ENCODE measurements at regions not wholly inside any gene's neighbourhood (a gene's known extent, or its start where the extent isn't known, plus 50 kb on each side); places are given as distances from the start of the nearest gene placed in this dataset.
A peak's percentile ranks its signal among the peaks of the same experiment; 100 is the strongest.

DNA sequence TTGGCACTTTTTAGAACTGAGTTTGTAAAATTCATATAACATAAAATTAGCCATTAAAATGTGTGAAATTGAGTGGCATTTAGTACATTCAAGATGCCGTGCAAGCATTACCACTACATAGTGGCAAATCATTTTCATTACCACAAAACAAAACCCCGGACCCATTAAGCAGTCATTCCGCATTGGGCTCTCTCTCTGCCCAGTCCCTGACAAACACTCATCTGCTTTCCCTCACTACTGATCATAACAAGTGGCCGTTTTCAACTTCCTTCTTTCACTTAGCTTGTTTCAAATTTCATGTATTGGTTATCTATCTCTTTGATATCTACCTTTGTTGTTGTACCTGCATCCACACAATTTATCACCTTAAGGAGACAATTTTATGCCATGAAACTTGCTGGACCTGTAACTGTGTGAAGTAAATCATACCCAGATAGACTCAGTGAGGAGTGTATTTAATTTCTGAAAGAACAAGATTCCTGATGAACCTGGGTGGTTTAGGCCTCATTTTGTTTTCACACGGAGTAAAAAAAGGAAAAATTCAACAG, 202.1 kb downstream of the OR13H1 start:
- TF ChIP-seq PHF8 (IDR thresholded peaks at IDR 0.05; ENCODE audit: borderline replicate concordance, low read depth) (no peak), GATA3 (IDR thresholded peaks at IDR 0.05; ENCODE audit: borderline replicate concordance) (no peak), TFCP2L1 (CRISPR knock-in tag; IDR thresholded peaks at IDR 0.05) (no peak), ZC3H11A (IDR thresholded peaks at IDR 0.05) (no peak), NPAS2 (CRISPR knock-in tag; IDR thresholded peaks at IDR 0.05; ENCODE audit: borderline replicate concordance) (no peak), CEBPB (IDR thresholded peaks at IDR 0.05) (no peak), JUNB (IDR thresholded peaks at IDR 0.05) (no peak), CBX8 (IDR thresholded peaks at IDR 0.05) (no peak), FOSB (CRISPR knock-in tag; IDR thresholded peaks at IDR 0.05) (no peak), HOXA7 (CRISPR knock-in tag; IDR thresholded peaks at IDR 0.05) (no peak)
- TF ChIP-seq, protein P1, sequence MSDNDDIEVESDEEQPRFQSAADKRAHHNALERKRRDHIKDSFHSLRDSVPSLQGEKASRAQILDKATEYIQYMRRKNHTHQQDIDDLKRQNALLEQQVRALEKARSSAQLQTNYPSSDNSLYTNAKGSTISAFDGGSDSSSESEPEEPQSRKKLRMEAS (IDR thresholded peaks at IDR 0.05): no peak
- TF ChIP-seq, protein P2, sequence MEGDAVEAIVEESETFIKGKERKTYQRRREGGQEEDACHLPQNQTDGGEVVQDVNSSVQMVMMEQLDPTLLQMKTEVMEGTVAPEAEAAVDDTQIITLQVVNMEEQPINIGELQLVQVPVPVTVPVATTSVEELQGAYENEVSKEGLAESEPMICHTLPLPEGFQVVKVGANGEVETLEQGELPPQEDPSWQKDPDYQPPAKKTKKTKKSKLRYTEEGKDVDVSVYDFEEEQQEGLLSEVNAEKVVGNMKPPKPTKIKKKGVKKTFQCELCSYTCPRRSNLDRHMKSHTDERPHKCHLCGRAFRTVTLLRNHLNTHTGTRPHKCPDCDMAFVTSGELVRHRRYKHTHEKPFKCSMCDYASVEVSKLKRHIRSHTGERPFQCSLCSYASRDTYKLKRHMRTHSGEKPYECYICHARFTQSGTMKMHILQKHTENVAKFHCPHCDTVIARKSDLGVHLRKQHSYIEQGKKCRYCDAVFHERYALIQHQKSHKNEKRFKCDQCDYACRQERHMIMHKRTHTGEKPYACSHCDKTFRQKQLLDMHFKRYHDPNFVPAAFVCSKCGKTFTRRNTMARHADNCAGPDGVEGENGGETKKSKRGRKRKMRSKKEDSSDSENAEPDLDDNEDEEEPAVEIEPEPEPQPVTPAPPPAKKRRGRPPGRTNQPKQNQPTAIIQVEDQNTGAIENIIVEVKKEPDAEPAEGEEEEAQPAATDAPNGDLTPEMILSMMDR (IDR thresholded peaks at IDR 0.05): no peak
- ChIA-PET CTCF (interaction anchor here (1.0 to 2.4 kb wide), 6 partner anchors 17 to 46 kb away, joined by 3 to 10 read pairs (median 6); no protein-coding TSS in a partner anchor), POLR2A (interaction anchor here (2.2 kb wide), 1 partner anchor 17 kb away, joined by 11 read pairs; no protein-coding TSS in a partner anchor)
- DNase-seq (ENCODE audit: low read depth in 1 of 2, low spot score in 1 of 2): no peak
- 15% methylated on average over 5 of the region's 5 CpGs for WGBS (ENCODE audit: missing lambda C conversion rate)
- H3K4me2 ChIP-seq: peak overlapping the region; percentile 84
- no peaks in the 10 kb centered on the region for H3K9me3 ChIP-seq
- peak overlapping the region; percentile 97 to 99 for H3K27ac ChIP-seq
- H3K4me1 ChIP-seq: 0 out of 3 replicates have a peak, but pooled peaks cover 5% of the 10 kb centered on the region
- H3K4me3 ChIP-seq: peak overlapping the region; percentile 87
- peak; percentile 7 for FAIRE-seq
- peak; percentile 32 to 34; a peak in 3 of 6 replicates for ATAC-seq

DNA sequence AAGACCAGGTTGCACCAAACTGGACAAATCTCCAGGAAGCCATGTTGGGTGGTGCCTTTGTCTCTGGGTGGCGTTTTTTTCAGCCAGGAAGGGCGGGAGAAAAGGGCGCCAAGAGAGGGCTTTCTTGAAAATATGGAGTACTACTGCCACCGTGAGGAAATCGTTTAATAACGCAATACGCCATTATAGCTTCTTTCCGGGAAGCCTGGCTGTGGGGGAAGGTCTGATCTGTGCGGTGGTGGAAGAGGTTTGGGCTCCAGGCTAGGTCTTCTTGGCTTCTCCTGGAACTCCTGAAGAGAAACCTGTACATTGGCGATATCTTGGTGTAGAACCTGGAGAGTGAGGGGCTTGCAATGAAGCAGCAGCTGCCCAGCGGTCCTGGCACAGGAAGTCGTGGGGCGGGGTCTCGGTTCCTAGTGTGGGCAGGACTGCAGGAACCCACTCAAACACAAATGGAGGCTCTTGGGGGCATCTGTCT, 202.7 kb downstream of the OR13H1 start:
- Histone ChIP-seq H3K27ac (peak overlapping the region; percentile 97 to 99), H3K9me3 (no peaks in the 10 kb centered on the region), H3K4me1 (peaks cover 5% of the 10 kb centered on the region; the same call in 1 of the 3 replicates), H3K4me2 (peak overlapping the region; percentile 84), H3K4me3 (peak overlapping the region; percentile 87)
- TF ChIP-seq ZC3H11A (IDR thresholded peaks at IDR 0.05) (no peak), RFX5 (IDR thresholded peaks at IDR 0.05) (no peak), MAFK (IDR thresholded peaks at IDR 0.05; ENCODE audit: partially characterized antibody) (no peak), PHF8 (IDR thresholded peaks at IDR 0.05; ENCODE audit: borderline replicate concordance, low read depth) (no peak), RAD21 (conservative IDR thresholded peaks at IDR 0.05 in 1 of 2, IDR thresholded peaks at IDR 0.05 in 1 of 2) (peak; percentile 85 to 89), MAZ (IDR thresholded peaks at IDR 0.05; ENCODE audit: borderline replicate concordance, low read depth, low read length) (peak; percentile 92; the same call in 1 of the 2 replicates), CHD2 (IDR thresholded peaks at IDR 0.05; ENCODE audit: low read length, partially characterized antibody) (peak; percentile 14), POLR2AphosphoS2 (conservative IDR thresholded peaks at IDR 0.05; ENCODE audit: low read length) (no peak), SMC3 (IDR thresholded peaks at IDR 0.05) (peak; percentile 65), ZSCAN20 (CRISPR knock-in tag; IDR thresholded peaks at IDR 0.05) (no peak), EHMT2 (IDR thresholded peaks at IDR 0.05; ENCODE audit: low read depth) (no peak), JUN (IDR thresholded peaks at IDR 0.05) (peak in 1 of 2 experiments; percentile 59; a peak in 2 of 5 replicates), CEBPB (IDR thresholded peaks at IDR 0.05) (peak in 1 of 2 experiments; percentile 27; a peak in 1 of 4 replicates)
- TF ChIP-seq, protein P2 (IDR thresholded peaks at IDR 0.05): peak; percentile 54
- TF ChIP-seq, protein P3, sequence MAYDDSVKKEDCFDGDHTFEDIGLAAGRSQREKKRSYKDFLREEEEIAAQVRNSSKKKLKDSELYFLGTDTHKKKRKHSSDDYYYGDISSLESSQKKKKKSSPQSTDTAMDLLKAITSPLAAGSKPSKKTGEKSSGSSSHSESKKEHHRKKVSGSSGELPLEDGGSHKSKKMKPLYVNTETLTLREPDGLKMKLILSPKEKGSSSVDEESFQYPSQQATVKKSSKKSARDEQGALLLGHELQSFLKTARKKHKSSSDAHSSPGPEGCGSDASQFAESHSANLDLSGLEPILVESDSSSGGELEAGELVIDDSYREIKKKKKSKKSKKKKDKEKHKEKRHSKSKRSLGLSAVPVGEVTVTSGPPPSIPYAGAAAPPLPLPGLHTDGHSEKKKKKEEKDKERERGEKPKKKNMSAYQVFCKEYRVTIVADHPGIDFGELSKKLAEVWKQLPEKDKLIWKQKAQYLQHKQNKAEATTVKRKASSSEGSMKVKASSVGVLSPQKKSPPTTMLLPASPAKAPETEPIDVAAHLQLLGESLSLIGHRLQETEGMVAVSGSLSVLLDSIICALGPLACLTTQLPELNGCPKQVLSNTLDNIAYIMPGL (CRISPR knock-in tag; IDR thresholded peaks at IDR 0.05; ENCODE audit: borderline replicate concordance): no peak
- TF ChIP-seq, protein P4, sequence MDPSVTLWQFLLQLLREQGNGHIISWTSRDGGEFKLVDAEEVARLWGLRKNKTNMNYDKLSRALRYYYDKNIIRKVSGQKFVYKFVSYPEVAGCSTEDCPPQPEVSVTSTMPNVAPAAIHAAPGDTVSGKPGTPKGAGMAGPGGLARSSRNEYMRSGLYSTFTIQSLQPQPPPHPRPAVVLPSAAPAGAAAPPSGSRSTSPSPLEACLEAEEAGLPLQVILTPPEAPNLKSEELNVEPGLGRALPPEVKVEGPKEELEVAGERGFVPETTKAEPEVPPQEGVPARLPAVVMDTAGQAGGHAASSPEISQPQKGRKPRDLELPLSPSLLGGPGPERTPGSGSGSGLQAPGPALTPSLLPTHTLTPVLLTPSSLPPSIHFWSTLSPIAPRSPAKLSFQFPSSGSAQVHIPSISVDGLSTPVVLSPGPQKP (IDR thresholded peaks at IDR 0.05; ENCODE audit: low read depth, low read length): no peak
- TF ChIP-seq, protein P5, sequence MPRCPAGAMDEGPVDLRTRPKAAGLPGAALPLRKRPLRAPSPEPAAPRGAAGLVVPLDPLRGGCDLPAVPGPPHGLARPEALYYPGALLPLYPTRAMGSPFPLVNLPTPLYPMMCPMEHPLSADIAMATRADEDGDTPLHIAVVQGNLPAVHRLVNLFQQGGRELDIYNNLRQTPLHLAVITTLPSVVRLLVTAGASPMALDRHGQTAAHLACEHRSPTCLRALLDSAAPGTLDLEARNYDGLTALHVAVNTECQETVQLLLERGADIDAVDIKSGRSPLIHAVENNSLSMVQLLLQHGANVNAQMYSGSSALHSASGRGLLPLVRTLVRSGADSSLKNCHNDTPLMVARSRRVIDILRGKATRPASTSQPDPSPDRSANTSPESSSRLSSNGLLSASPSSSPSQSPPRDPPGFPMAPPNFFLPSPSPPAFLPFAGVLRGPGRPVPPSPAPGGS (IDR thresholded peaks at IDR 0.05): peak; percentile 87; the same call in 2 of the 3 replicates
- ChIA-PET POLR2A (interaction anchor here (2.2 kb wide), 1 partner anchor 16 kb away, joined by 11 read pairs; no protein-coding TSS in a partner anchor), CTCF (interaction anchor here (0.8 to 2.4 kb wide), 8 partner anchors 17 to 46 kb away, joined by 3 to 10 read pairs (median 5); no protein-coding TSS in a partner anchor)
- under 1% methylated on average over 12 of the region's 14 CpGs for WGBS (ENCODE audit: missing lambda C conversion rate)
- peak; percentile 87 to 89 for ATAC-seq
- peak; percentile 47 to 92 for DNase-seq (ENCODE audit: low read depth in 1 of 2, low spot score in 1 of 2)
- FAIRE-seq: peak; percentile 86

All from A549 (cell line).